PC-3 (cell line): ENCODE measurements at regions not wholly inside any gene's neighbourhood (a gene's known extent, or its start where the extent isn't known, plus 50 kb on each side); places are given as distances from the start of the nearest gene placed in this dataset.

Experiments used
- ATAC-seq: fragments of 200-7000 bp; cut with Tn5 transposase; 2 replicates; pipeline ENCODE4 v1.9.1; 2020; ENCODE audit warnings: mild to moderate bottlenecking, moderate library complexity
- BruUV-seq: library from RNA; stranded (reverse); fragments of 400-500 nt; replicated peaks from 2 replicates; lab custom pipeline; 2021; lab: Mats Ljungman, UMichigan
- CTCF ChIA-PET: fragments of 300-600 bp; sonication (Branson Sonifier 250); formaldehyde crosslinking; loops from one replicate; lab custom pipeline; 2022; ENCODE audit warnings: antibody characterized with exemption; lab: Charles Lee
- POLR2A ChIA-PET: fragments of 300-600 bp; sonication (Branson Sonifier 250); formaldehyde crosslinking; loops from one replicate; lab custom pipeline; 2022; ENCODE audit warnings: antibody characterized with exemption; ENCODE audit not compliant: unreplicated experiment; lab: Charles Lee
- DNase-seq: peaks from one replicate; pipeline ENCODE4 v3.0.0-alpha.2; 2015
- H2AFZ ChIP-seq: fragments of 300-600 bp; sonication (generic); 2 replicates; pipeline ENCODE4 v1.6.0; 2016; ENCODE audit warnings: antibody characterized with exemption, low read length
- H3F3A ChIP-seq: fragments of 300-600 bp; sonication (generic); one replicate; pipeline ENCODE4 v1.6.0; 2017; ENCODE audit warnings: antibody characterized with exemption, low read length, control low read depth, mild to moderate bottlenecking; ENCODE audit not compliant: unreplicated experiment
- H3K27ac ChIP-seq: fragments of 300-600 bp; sonication (generic); 2 replicates; pipeline ENCODE4 v1.5.1; 2016; ENCODE audit warnings: mild to moderate bottlenecking, low read length
- H3K27me3 ChIP-seq: fragments of 300-600 bp; sonication (generic); 2 replicates; pipeline ENCODE4 v1.6.1; 2016; ENCODE audit warnings: low read length, mixed read lengths
- H3K36me3 ChIP-seq: fragments of 300-600 bp; sonication (generic); 2 replicates; pipeline ENCODE4 v1.6.1; 2016; ENCODE audit warnings: low read depth, mixed run types, low read length, mixed read lengths
- H3K4me1 ChIP-seq: fragments of 300-600 bp; sonication (generic); 2 replicates; pipeline ENCODE4 v1.5.1; 2016; ENCODE audit warnings: low read length; ENCODE audit not compliant: insufficient read depth
- H3K4me2 ChIP-seq: fragments of 300-600 bp; sonication (generic); 2 replicates; pipeline ENCODE4 v1.6.0; 2016; ENCODE audit warnings: low read length
- H3K4me3 ChIP-seq: fragments of 300-600 bp; sonication (generic); 2 replicates; pipeline ENCODE4 v1.5.1; 2016; ENCODE audit warnings: mild to moderate bottlenecking, low read length, mixed read lengths
- H3K79me2 ChIP-seq: fragments of 300-600 bp; sonication (generic); 2 replicates; pipeline ENCODE4 v1.6.1; 2017; ENCODE audit warnings: low read length, mixed read lengths
- H3K9ac ChIP-seq: fragments of 300-600 bp; sonication (generic); 2 replicates; pipeline ENCODE4 v1.6.0; 2016; ENCODE audit warnings: mild to moderate bottlenecking, low read length
- H3K9me2 ChIP-seq: fragments of 300-600 bp; sonication (generic); replicated peaks from 2 replicates; pipeline ENCODE4 v1.6.1; 2016; ENCODE audit warnings: mixed run types, low read length, mixed read lengths
- H3K9me3 ChIP-seq: fragments of 300-600 bp; sonication (generic); 2 replicates; pipeline ENCODE4 v1.6.1; 2016; ENCODE audit warnings: low read length, mixed read lengths
- H4K20me1 ChIP-seq: fragments of 300-600 bp; sonication (generic); 2 replicates; pipeline ENCODE4 v1.6.1; 2016; ENCODE audit warnings: low read length, mixed read lengths
- CTCF ChIP-seq: fragments of 300-600 bp; sonication (generic); conservative IDR thresholded peaks from 2 replicates; pipeline ENCODE4 v1.5.1; 2017; ENCODE audit warnings: antibody characterized with exemption, low read depth, mild to moderate bottlenecking, low read length
- EZH2 ChIP-seq: fragments of 300-600 bp; sonication (generic); IDR thresholded peaks from one replicate; pipeline ENCODE4 v1.6.1; 2017; ENCODE audit warnings: antibody characterized with exemption, mild to moderate bottlenecking, low read length; ENCODE audit not compliant: unreplicated experiment
- EZH2phosphoT487 ChIP-seq: fragments of 300-600 bp; sonication (generic); IDR thresholded peaks from 2 replicates; pipeline ENCODE4 v1.6.1; 2018; ENCODE audit warnings: mild to moderate bottlenecking, antibody characterized with exemption, low read length, borderline replicate concordance
- intact Hi-C: fragments of 100-400 bp; cut with micrococcal nuclease; formaldehyde crosslinking; loops from 2 replicates; pipeline ENCODE4 v1.9.0; 2023

- H2AFZ ChIP-seq = no peak overlapping the region
- H3K27me3 ChIP-seq = peaks cover 77% of the 10 kb centered on the region
- DNase-seq = no peak
- no peak overlapping the region for H3K9ac ChIP-seq
- H3K9me2 ChIP-seq = no peaks in the 10 kb centered on the region
- CTCF ChIA-PET = no interaction called here
- TF ChIP-seq EZH2phosphoT487 (no peak), EZH2 (no peak), CTCF (no peak)
- ATAC-seq = no peak
- no peaks in the 10 kb centered on the region for H3K4me1 ChIP-seq
- no peaks in the 10 kb centered on the region for H4K20me1 ChIP-seq
- POLR2A ChIA-PET = no interaction called here
- H3K79me2 ChIP-seq = no peaks in the 10 kb centered on the region
- H3K9me3 ChIP-seq = no peaks in the 10 kb centered on the region
- H3K4me3 ChIP-seq = no peak overlapping the region
- H3F3A ChIP-seq = no peaks in the 10 kb centered on the region
- H3K36me3 ChIP-seq = no peaks in the 10 kb centered on the region
- intact Hi-C loops = no loop called here
- no peak overlapping the region for H3K4me2 ChIP-seq
- H3K27ac ChIP-seq = no peak overlapping the region
- no TSS peak for BruUV-seq
Observed at GRCh38 chr5:174283211-174284005, 237.9 kb downstream of the NSG2 start.

- intact Hi-C loops = no loop called here
- Histone ChIP-seq H2AFZ (no peak overlapping the region), H3K36me3 (no peaks in the 10 kb centered on the region), H3K9ac (no peak overlapping the region), H3K4me1 (no peaks in the 10 kb centered on the region), H3K27ac (no peak overlapping the region), H3K9me3 (no peaks in the 10 kb centered on the region), H3K9me2 (no peaks in the 10 kb centered on the region), H3K27me3 (peaks cover 78% of the 10 kb centered on the region), H3F3A (no peaks in the 10 kb centered on the region), H3K4me3 (no peak overlapping the region), H3K4me2 (no peak overlapping the region), H4K20me1 (no peaks in the 10 kb centered on the region), H3K79me2 (no peaks in the 10 kb centered on the region)
- no peak for DNase-seq
- ChIA-PET POLR2A (no interaction called here), CTCF (no interaction called here)
- no peak for ATAC-seq
- BruUV-seq = no TSS peak
- no peak for TF ChIP-seq CTCF
- TF ChIP-seq EZH2phosphoT487 = no peak
- no peak for TF ChIP-seq EZH2
Observed at GRCh38 chr5:174284873-174285272, 239.4 kb downstream of the NSG2 start.

- no peaks in the 10 kb centered on the region for H3K79me2 ChIP-seq
- H3K9me2 ChIP-seq = no peaks in the 10 kb centered on the region
- ATAC-seq = no peak
- no peaks in the 10 kb centered on the region for H4K20me1 ChIP-seq
- no peaks in the 10 kb centered on the region for H3K4me1 ChIP-seq
- TF ChIP-seq EZH2phosphoT487 (no peak), EZH2 (no peak), CTCF (no peak)
- H3K4me2 ChIP-seq = no peak overlapping the region
- no peak for DNase-seq
- no peaks in the 10 kb centered on the region for H3F3A ChIP-seq
- intact Hi-C loops = no loop called here
- no TSS peak for BruUV-seq
- ChIA-PET POLR2A (no interaction called here), CTCF (no interaction called here)
- H2AFZ ChIP-seq = no peak overlapping the region
- no peak overlapping the region for H3K9ac ChIP-seq
- no peaks in the 10 kb centered on the region for H3K36me3 ChIP-seq
- H3K27me3 ChIP-seq = peaks cover 69% of the 10 kb centered on the region
- H3K4me3 ChIP-seq = no peak overlapping the region
- no peak overlapping the region for H3K27ac ChIP-seq
- H3K9me3 ChIP-seq = no peaks in the 10 kb centered on the region
Observed at GRCh38 chr5:174287761-174288160, 242.3 kb downstream of the NSG2 start.
